OCI-LY3 (cell line): ENCODE measurements at regions not wholly inside any gene's neighbourhood (a gene's known extent, or its start where the extent isn't known, plus 50 kb on each side); places are given as distances from the start of the nearest gene placed in this dataset.

Source experiments
- EZH2phosphoT487 ChIP-seq: fragments of 200-600 bp; shearing (Covaris generic); IDR thresholded peaks from 2 replicates; pipeline ENCODE4 v1.6.1; 2018; ENCODE audit warnings: antibody characterized with exemption, mixed run types, low read depth
- TF ChIP-seq, protein P1 (sequence below): fragments of 200-600, 300-600 bp; sonication (generic); IDR thresholded peaks from 2 replicates; pipeline ENCODE4 v1.5.1; 2014; ENCODE audit warnings: antibody characterized with exemption, low read length, low read depth

GRCh38 chr9:99588299-99588698, 233.4 kb upstream of the NR4A3 start:
- TF ChIP-seq, protein P1, sequence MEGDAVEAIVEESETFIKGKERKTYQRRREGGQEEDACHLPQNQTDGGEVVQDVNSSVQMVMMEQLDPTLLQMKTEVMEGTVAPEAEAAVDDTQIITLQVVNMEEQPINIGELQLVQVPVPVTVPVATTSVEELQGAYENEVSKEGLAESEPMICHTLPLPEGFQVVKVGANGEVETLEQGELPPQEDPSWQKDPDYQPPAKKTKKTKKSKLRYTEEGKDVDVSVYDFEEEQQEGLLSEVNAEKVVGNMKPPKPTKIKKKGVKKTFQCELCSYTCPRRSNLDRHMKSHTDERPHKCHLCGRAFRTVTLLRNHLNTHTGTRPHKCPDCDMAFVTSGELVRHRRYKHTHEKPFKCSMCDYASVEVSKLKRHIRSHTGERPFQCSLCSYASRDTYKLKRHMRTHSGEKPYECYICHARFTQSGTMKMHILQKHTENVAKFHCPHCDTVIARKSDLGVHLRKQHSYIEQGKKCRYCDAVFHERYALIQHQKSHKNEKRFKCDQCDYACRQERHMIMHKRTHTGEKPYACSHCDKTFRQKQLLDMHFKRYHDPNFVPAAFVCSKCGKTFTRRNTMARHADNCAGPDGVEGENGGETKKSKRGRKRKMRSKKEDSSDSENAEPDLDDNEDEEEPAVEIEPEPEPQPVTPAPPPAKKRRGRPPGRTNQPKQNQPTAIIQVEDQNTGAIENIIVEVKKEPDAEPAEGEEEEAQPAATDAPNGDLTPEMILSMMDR: no peak
- TF ChIP-seq EZH2phosphoT487: no peak
